ENCODE measurements at regions not wholly inside any gene's neighbourhood (a gene's known extent, or its start where the extent isn't known, plus 50 kb on each side); places are given as distances from the start of the nearest gene placed in this dataset.

DNA sequence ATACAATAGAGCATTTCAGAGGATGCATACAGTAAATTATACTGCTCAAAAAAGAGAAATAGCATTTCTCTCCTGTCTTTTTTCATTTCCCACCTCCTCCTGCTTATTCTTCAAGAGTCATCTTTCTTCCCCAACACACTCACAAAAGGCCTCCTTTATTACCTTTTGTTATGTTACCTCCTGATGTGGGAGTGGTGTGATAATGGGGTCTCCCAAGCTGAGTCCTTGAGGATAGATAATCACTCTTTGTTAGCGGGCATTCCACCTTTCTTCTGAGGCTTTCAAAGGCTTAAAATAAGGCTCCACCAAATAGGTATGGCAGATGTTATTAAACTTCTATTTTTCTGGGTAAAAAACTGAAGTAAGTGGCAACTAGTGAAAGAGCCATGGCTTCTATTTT is 159.8 kb downstream of the CPEB2 start:
- TF ChIP-seq, protein P1, sequence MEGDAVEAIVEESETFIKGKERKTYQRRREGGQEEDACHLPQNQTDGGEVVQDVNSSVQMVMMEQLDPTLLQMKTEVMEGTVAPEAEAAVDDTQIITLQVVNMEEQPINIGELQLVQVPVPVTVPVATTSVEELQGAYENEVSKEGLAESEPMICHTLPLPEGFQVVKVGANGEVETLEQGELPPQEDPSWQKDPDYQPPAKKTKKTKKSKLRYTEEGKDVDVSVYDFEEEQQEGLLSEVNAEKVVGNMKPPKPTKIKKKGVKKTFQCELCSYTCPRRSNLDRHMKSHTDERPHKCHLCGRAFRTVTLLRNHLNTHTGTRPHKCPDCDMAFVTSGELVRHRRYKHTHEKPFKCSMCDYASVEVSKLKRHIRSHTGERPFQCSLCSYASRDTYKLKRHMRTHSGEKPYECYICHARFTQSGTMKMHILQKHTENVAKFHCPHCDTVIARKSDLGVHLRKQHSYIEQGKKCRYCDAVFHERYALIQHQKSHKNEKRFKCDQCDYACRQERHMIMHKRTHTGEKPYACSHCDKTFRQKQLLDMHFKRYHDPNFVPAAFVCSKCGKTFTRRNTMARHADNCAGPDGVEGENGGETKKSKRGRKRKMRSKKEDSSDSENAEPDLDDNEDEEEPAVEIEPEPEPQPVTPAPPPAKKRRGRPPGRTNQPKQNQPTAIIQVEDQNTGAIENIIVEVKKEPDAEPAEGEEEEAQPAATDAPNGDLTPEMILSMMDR (IDR thresholded peaks at IDR 0.05), result no peak
- no peak for TF ChIP-seq POLR2A (IDR thresholded peaks at IDR 0.05)
